Left ventricle myocardium inferior (tissue), 1 donor: ENCODE measurements at regions not wholly inside any gene's neighbourhood (a gene's known extent, or its start where the extent isn't known, plus 50 kb on each side); places are given as distances from the start of the nearest gene placed in this dataset.

Experiments used
- DNase-seq: peaks from one replicate; pipeline ENCODE4 v3.0.0-alpha.2; 2020
- H3K27ac ChIP-seq: fragments of 200-600 bp; replicated peaks from 2 replicates; pipeline ENCODE4 v1.8.0; 2021
- H3K27me3 ChIP-seq: fragments of 200-600 bp; 2 replicates; pipeline ENCODE4 v1.8.0; 2021; ENCODE audit warnings: low read depth
- H3K36me3 ChIP-seq: fragments of 200-600 bp; 2 replicates; pipeline ENCODE4 v1.8.0; 2021
- H3K4me1 ChIP-seq: fragments of 200-600 bp; 2 replicates; pipeline ENCODE4 v1.8.0; 2021
- H3K4me3 ChIP-seq: fragments of 200-600 bp; 2 replicates; pipeline ENCODE4 v1.8.0; 2021; ENCODE audit warnings: mild to moderate bottlenecking, moderate library complexity
- H3K9me3 ChIP-seq: fragments of 200-600 bp; replicated peaks from 2 replicates; pipeline ENCODE4 v1.8.0; 2021
- CTCF ChIP-seq: fragments of 200-600 bp; IDR thresholded peaks from 2 replicates; pipeline ENCODE4 v1.8.0; 2021; ENCODE audit warnings: antibody characterized with exemption, mild to moderate bottlenecking, borderline replicate concordance
- intact Hi-C: fragments of 100-400 bp; cut with micrococcal nuclease; formaldehyde crosslinking; loops from one replicate; pipeline ENCODE4 v1.11.0; 2022
- donor health status: DM: no; HTN: yes; CAD: no; lungs with severe emphysema.

GRCh38 chr1:60895701-60896100, 186.7 kb upstream of the NFIA start:
- DNase-seq: no peak
- Histone ChIP-seq H3K4me1 (peaks cover 62% of the 10 kb centered on the region), H3K36me3 (no peaks in the 10 kb centered on the region), H3K9me3 (no peaks in the 10 kb centered on the region), H3K27ac (peak overlapping the region; percentile 80), H3K4me3 (no peak overlapping the region), H3K27me3 (no peaks in the 10 kb centered on the region)
- no peak for TF ChIP-seq CTCF
- intact Hi-C loops: no loop called here

DNA sequence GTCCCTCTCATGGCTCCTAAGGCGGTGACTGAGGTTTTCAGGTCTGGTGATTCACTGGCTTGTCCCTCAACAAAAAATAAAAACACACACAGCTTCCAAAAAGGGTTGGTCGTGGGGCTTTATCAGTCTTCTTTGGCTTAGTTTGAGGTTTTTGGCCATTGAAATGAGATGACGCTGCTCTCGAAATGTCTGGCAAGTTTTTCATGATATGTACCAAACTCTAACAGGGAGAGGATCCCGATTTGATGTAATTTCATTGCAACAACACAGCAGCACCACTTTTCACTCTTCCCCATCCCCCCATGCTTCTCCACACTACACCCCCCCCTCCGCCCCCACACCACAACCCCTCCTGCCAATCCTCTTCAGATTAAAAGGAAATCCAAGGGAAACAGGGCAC, 187.1 kb upstream of the NFIA start:
- no peaks in the 10 kb centered on the region for H3K27me3 ChIP-seq
- intact Hi-C loops: no loop called here
- no peaks in the 10 kb centered on the region for H3K36me3 ChIP-seq
- no peak overlapping the region for H3K4me3 ChIP-seq
- peaks cover 62% of the 10 kb centered on the region for H3K4me1 ChIP-seq
- DNase-seq: no peak
- no peak for TF ChIP-seq CTCF
- no peaks in the 10 kb centered on the region for H3K9me3 ChIP-seq
- peak overlapping the region; percentile 80 for H3K27ac ChIP-seq

- no peaks in the 10 kb centered on the region for H3K9me3 ChIP-seq
- intact Hi-C loops: no loop called here
- no peak for TF ChIP-seq CTCF
- H3K27me3 ChIP-seq: no peaks in the 10 kb centered on the region
- no peak overlapping the region for H3K4me3 ChIP-seq
- H3K4me1 ChIP-seq: peaks cover 59% of the 10 kb centered on the region
- H3K27ac ChIP-seq: peak overlapping the region; percentile 80
- no peaks in the 10 kb centered on the region for H3K36me3 ChIP-seq
- no peak for DNase-seq
These were observed 187.6 kb upstream of the NFIA start for GRCh38 chr1:60894741-60895140.

DNA sequence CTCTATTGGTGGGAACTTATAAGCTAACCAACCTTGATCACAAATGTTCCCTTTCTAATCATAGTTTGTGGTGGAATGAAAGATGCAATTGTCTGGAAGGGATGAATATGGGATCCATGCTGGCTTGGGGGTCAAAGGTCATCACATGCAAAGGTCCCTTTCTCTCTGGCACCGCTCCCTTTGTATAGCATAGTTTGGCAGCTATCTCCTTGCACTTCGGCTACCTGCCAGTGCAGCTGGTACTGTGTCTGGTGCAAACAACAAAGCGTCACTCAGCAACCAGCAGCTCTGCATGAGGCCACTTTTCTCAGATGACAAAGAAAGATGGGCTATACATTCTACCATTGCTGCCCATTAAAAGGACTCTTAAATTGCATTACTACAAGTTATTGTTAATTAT, 188.2 kb upstream of the NFIA start:
- H3K4me1 ChIP-seq: peaks cover 54% of the 10 kb centered on the region
- peak overlapping the region; percentile 80 for H3K27ac ChIP-seq
- DNase-seq: peak; percentile 24
- no peaks in the 10 kb centered on the region for H3K9me3 ChIP-seq
- no peak for TF ChIP-seq CTCF
- intact Hi-C loops: no loop called here
- no peak overlapping the region for H3K4me3 ChIP-seq
- H3K27me3 ChIP-seq: no peaks in the 10 kb centered on the region
- no peaks in the 10 kb centered on the region for H3K36me3 ChIP-seq

DNA sequence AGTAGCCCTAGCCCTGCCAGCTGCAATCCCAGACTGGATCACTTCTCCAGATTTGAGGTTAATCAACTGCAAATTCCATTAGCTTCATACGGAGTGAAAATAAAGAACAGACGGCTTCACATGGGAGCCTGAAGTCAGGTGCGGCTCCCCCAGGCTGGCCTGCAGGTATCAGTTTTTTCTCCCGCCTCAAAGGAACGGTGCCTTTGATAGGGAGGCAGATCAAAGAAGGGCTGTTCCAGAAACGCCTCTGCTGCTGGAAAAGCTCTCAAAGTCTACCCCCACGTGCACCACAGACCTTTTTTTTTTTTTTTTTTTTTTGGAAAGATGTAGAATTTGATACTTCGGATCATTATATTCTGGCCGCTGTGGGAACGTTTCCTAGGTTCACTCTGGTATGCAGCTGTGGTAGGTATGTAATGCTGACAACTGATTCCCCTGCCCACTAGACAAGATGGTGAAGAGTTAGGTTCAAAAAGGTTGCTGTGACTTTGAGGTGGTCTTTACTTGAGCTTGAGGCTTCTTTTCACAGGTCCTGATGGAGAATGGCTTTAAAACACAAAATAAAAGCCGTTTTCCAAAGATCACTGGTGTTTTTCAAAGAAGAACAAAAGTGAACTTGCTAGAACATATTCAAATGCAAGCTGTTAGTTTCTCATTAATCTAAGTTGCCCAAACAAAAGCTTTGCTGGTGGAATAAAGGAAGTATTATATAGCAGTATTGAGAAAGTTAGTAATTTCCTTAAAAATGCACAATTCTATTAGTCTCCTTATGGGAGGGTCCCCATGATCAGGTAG, 189.0 kb upstream of the NFIA start:
- intact Hi-C loops: no loop called here
- Histone ChIP-seq H3K4me1 (peaks cover 46% of the 10 kb centered on the region), H3K4me3 (no peak overlapping the region), H3K36me3 (no peaks in the 10 kb centered on the region), H3K27ac (no peak overlapping the region), H3K9me3 (no peaks in the 10 kb centered on the region), H3K27me3 (no peaks in the 10 kb centered on the region)
- DNase-seq: no peak
- TF ChIP-seq CTCF: no peak
